Erythroblast (primary cell): ENCODE measurements at regions not wholly inside any gene's neighbourhood (a gene's known extent, or its start where the extent isn't known, plus 50 kb on each side); places are given as distances from the start of the nearest gene placed in this dataset.

Experiments
- GATA1 ChIP-seq: IDR thresholded peaks from 2 replicates; pipeline ENCODE4 v1.6.1; 2011; ENCODE audit warnings: low read depth, mild to moderate bottlenecking, control low read depth, low read length, moderate library complexity
- POLR2A ChIP-seq: IDR thresholded peaks from 2 replicates; pipeline ENCODE4 v1.6.1; 2011; ENCODE audit warnings: mild to moderate bottlenecking, low read length

- no peak for TF ChIP-seq POLR2A
- no peak for TF ChIP-seq GATA1
Measured at GRCh38 chr5:176732736-176733405, 77.5 kb upstream of the UNC5A start.
